PC-3 (cell line): ENCODE measurements at regions not wholly inside any gene's neighbourhood (a gene's known extent, or its start where the extent isn't known, plus 50 kb on each side); places are given as distances from the start of the nearest gene placed in this dataset.

Source experiments
- ATAC-seq: fragments of 200-7000 bp; cut with Tn5 transposase; 2 replicates; pipeline ENCODE4 v1.9.1; 2020; ENCODE audit warnings: mild to moderate bottlenecking, moderate library complexity
- BruUV-seq: library from RNA; stranded (reverse); fragments of 400-500 nt; replicated peaks from 2 replicates; lab custom pipeline; 2021; lab: Mats Ljungman, UMichigan
- CTCF ChIA-PET: fragments of 300-600 bp; sonication (Branson Sonifier 250); formaldehyde crosslinking; loops from one replicate; lab custom pipeline; 2022; ENCODE audit warnings: antibody characterized with exemption; lab: Charles Lee
- POLR2A ChIA-PET: fragments of 300-600 bp; sonication (Branson Sonifier 250); formaldehyde crosslinking; loops from one replicate; lab custom pipeline; 2022; ENCODE audit warnings: antibody characterized with exemption; ENCODE audit not compliant: unreplicated experiment; lab: Charles Lee
- DNase-seq: peaks from one replicate; pipeline ENCODE4 v3.0.0-alpha.2; 2015
- H2AFZ ChIP-seq: fragments of 300-600 bp; sonication (generic); 2 replicates; pipeline ENCODE4 v1.6.0; 2016; ENCODE audit warnings: antibody characterized with exemption, low read length
- H3F3A ChIP-seq: fragments of 300-600 bp; sonication (generic); one replicate; pipeline ENCODE4 v1.6.0; 2017; ENCODE audit warnings: antibody characterized with exemption, low read length, control low read depth, mild to moderate bottlenecking; ENCODE audit not compliant: unreplicated experiment
- H3K27ac ChIP-seq: fragments of 300-600 bp; sonication (generic); 2 replicates; pipeline ENCODE4 v1.5.1; 2016; ENCODE audit warnings: mild to moderate bottlenecking, low read length
- H3K27me3 ChIP-seq: fragments of 300-600 bp; sonication (generic); 2 replicates; pipeline ENCODE4 v1.6.1; 2016; ENCODE audit warnings: low read length, mixed read lengths
- H3K36me3 ChIP-seq: fragments of 300-600 bp; sonication (generic); 2 replicates; pipeline ENCODE4 v1.6.1; 2016; ENCODE audit warnings: low read depth, mixed run types, low read length, mixed read lengths
- H3K4me1 ChIP-seq: fragments of 300-600 bp; sonication (generic); 2 replicates; pipeline ENCODE4 v1.5.1; 2016; ENCODE audit warnings: low read length; ENCODE audit not compliant: insufficient read depth
- H3K4me2 ChIP-seq: fragments of 300-600 bp; sonication (generic); 2 replicates; pipeline ENCODE4 v1.6.0; 2016; ENCODE audit warnings: low read length
- H3K4me3 ChIP-seq: fragments of 300-600 bp; sonication (generic); 2 replicates; pipeline ENCODE4 v1.5.1; 2016; ENCODE audit warnings: mild to moderate bottlenecking, low read length, mixed read lengths
- H3K79me2 ChIP-seq: fragments of 300-600 bp; sonication (generic); 2 replicates; pipeline ENCODE4 v1.6.1; 2017; ENCODE audit warnings: low read length, mixed read lengths
- H3K9ac ChIP-seq: fragments of 300-600 bp; sonication (generic); 2 replicates; pipeline ENCODE4 v1.6.0; 2016; ENCODE audit warnings: mild to moderate bottlenecking, low read length
- H3K9me2 ChIP-seq: fragments of 300-600 bp; sonication (generic); replicated peaks from 2 replicates; pipeline ENCODE4 v1.6.1; 2016; ENCODE audit warnings: mixed run types, low read length, mixed read lengths
- H3K9me3 ChIP-seq: fragments of 300-600 bp; sonication (generic); 2 replicates; pipeline ENCODE4 v1.6.1; 2016; ENCODE audit warnings: low read length, mixed read lengths
- H4K20me1 ChIP-seq: fragments of 300-600 bp; sonication (generic); 2 replicates; pipeline ENCODE4 v1.6.1; 2016; ENCODE audit warnings: low read length, mixed read lengths
- CTCF ChIP-seq: fragments of 300-600 bp; sonication (generic); conservative IDR thresholded peaks from 2 replicates; pipeline ENCODE4 v1.5.1; 2017; ENCODE audit warnings: antibody characterized with exemption, low read depth, mild to moderate bottlenecking, low read length
- EZH2 ChIP-seq: fragments of 300-600 bp; sonication (generic); IDR thresholded peaks from one replicate; pipeline ENCODE4 v1.6.1; 2017; ENCODE audit warnings: antibody characterized with exemption, mild to moderate bottlenecking, low read length; ENCODE audit not compliant: unreplicated experiment
- EZH2phosphoT487 ChIP-seq: fragments of 300-600 bp; sonication (generic); IDR thresholded peaks from 2 replicates; pipeline ENCODE4 v1.6.1; 2018; ENCODE audit warnings: mild to moderate bottlenecking, antibody characterized with exemption, low read length, borderline replicate concordance
- intact Hi-C: fragments of 100-400 bp; cut with micrococcal nuclease; formaldehyde crosslinking; loops from 2 replicates; pipeline ENCODE4 v1.9.0; 2023
- microRNA-seq: library from miRNA; unstranded; fragments of <30 nt; microRNA quantifications from one replicate; pipeline ENCODE4 v1.1.0, GENCODE V29; 2020; ENCODE audit not compliant: unreplicated experiment

DNA sequence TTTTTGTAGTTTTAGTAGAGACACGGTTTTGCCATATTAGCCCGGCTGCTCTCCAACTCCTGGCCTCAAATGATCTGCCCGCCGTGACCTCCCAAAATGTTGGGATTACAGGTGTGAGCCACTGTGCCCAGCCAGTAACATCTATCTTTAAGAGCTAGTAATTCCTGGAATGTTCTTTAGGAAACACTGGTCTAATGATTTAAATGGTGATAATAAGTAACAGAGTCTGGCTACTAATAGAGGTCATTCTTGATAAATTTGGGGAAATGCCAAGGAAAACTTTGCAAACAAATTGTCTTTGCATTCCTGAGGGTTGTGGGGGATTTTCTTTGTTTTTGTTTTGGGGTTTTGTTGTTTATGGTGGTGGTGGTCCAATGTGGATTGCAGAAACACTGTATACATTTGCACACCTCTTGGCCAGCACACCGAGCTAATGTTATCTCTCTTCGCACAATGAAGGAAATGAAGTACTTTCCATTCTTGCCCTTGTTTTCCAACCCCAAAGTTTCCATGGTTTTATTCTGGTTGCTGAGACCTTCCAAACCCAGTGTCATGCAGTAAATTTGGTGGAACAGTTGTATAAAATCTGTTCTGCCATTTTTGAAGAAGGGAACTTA lies 51.3 kb upstream of the WIPF3 start:
- H3K4me2 ChIP-seq, result no peak overlapping the region
- no peaks in the 10 kb centered on the region for H3K36me3 ChIP-seq
- no TSS peak for BruUV-seq
- no peak overlapping the region for H2AFZ ChIP-seq
- ATAC-seq, result no peak
- DNase-seq, result no peak
- no peak overlapping the region for H3K27ac ChIP-seq
- no peak overlapping the region for H3K9ac ChIP-seq
- H3K4me1 ChIP-seq, result no peaks in the 10 kb centered on the region
- intact Hi-C loops, result no loop called here
- TF ChIP-seq CTCF (no peak), EZH2phosphoT487 (no peak), EZH2 (no peak)
- no peaks in the 10 kb centered on the region for H3F3A ChIP-seq
- CTCF ChIA-PET, result no interaction called here
- no peaks in the 10 kb centered on the region for H4K20me1 ChIP-seq
- POLR2A ChIA-PET, result no interaction called here
- no peaks in the 10 kb centered on the region for H3K79me2 ChIP-seq
- H3K9me2 ChIP-seq, result no peaks in the 10 kb centered on the region
- no peak overlapping the region for H3K4me3 ChIP-seq
- no peaks in the 10 kb centered on the region for H3K27me3 ChIP-seq
- H3K9me3 ChIP-seq, result no peaks in the 10 kb centered on the region

Small RNA genes in the stretch of these regions (microRNA-seq; reads per million reads assigned to microRNA genes)
- 1.8 reads per million for gene MIR550A3
